Fibroblast of the aortic adventitia (primary cell): ENCODE measurements at regions not wholly inside any gene's neighbourhood (a gene's known extent, or its start where the extent isn't known, plus 50 kb on each side); places are given as distances from the start of the nearest gene placed in this dataset.

Experiments
- DNase-seq: peaks from one replicate; pipeline ENCODE4 v3.0.0-alpha.2; 2010; ENCODE audit warnings: low read depth
- H3K4me3 ChIP-seq: 2 replicates; pipeline ENCODE4 v1.5.1; 2011; ENCODE audit warnings: low read depth, mild to moderate bottlenecking, control low read depth, low read length, moderate library complexity
- TF ChIP-seq, protein P1 (sequence below): IDR thresholded peaks from 2 replicates; pipeline ENCODE4 v1.5.1; 2011; ENCODE audit warnings: mild to moderate bottlenecking, low read length, control low read depth, inconsistent platforms; ENCODE audit not compliant: insufficient read depth

DNA sequence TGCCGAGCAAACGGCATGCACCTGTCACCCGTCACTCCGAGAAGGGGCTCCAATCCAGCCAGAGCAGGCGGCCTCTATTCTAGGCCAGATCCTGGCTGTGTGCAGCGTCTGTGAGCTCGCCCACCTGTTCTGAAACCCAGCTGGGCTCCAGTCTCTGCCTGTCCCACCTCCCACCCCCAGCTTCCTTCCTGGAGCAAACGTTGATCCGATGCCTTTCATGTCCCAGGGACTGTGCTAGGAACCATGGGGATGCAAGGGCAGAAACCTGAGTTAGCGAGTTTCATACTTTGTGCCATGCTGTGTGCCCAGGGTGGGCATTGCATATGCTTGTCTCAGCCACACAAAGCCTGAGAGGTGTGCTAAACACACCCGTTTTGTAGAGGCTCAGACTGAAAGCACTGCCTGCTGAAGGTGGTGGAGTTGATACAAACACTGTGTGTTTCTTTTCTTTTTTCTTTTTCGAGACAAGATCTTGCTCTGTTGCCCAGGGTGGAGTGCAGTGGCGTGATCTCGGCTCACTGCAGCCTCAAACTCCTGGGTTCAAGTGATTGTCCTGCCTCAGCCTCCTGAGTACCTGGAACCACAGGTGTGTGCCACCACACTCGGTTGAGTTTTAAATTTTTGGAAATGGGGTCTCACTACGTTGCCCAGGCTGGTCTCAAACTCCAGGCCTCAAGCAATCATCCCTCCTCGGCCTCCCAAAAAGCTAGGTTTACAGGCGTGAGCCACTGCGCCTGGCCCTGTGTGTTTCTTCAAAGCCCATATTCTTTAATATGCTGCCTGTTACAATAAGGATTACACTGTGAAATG lies 84.1 kb upstream of the MED13L start:
- DNase-seq = no peak
- H3K4me3 ChIP-seq = no peak overlapping the region
- TF ChIP-seq, protein P1, sequence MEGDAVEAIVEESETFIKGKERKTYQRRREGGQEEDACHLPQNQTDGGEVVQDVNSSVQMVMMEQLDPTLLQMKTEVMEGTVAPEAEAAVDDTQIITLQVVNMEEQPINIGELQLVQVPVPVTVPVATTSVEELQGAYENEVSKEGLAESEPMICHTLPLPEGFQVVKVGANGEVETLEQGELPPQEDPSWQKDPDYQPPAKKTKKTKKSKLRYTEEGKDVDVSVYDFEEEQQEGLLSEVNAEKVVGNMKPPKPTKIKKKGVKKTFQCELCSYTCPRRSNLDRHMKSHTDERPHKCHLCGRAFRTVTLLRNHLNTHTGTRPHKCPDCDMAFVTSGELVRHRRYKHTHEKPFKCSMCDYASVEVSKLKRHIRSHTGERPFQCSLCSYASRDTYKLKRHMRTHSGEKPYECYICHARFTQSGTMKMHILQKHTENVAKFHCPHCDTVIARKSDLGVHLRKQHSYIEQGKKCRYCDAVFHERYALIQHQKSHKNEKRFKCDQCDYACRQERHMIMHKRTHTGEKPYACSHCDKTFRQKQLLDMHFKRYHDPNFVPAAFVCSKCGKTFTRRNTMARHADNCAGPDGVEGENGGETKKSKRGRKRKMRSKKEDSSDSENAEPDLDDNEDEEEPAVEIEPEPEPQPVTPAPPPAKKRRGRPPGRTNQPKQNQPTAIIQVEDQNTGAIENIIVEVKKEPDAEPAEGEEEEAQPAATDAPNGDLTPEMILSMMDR = no peak

DNA sequence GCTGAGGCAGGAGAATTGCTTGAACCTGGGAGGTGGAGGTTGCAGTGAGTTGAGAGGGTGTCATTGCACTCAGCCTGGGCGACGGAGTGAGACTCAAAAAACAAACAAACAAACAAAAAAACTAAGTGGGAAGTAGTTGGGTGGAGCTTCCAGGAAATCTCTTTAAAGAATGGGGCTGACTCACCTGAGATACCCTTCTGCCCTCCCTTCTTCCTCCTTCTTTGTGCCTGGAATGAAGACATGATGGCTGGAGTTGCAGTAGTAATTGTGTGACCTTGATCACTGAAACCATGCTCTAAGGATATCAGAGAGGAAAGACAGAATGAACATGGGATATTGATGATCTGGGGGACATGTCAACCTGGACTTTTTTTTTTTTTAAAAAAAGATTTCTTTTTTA lies 87.6 kb upstream of the MED13L start:
- TF ChIP-seq, protein P1 = no peak
- DNase-seq = no peak
- H3K4me3 ChIP-seq = no peak overlapping the region

DNA sequence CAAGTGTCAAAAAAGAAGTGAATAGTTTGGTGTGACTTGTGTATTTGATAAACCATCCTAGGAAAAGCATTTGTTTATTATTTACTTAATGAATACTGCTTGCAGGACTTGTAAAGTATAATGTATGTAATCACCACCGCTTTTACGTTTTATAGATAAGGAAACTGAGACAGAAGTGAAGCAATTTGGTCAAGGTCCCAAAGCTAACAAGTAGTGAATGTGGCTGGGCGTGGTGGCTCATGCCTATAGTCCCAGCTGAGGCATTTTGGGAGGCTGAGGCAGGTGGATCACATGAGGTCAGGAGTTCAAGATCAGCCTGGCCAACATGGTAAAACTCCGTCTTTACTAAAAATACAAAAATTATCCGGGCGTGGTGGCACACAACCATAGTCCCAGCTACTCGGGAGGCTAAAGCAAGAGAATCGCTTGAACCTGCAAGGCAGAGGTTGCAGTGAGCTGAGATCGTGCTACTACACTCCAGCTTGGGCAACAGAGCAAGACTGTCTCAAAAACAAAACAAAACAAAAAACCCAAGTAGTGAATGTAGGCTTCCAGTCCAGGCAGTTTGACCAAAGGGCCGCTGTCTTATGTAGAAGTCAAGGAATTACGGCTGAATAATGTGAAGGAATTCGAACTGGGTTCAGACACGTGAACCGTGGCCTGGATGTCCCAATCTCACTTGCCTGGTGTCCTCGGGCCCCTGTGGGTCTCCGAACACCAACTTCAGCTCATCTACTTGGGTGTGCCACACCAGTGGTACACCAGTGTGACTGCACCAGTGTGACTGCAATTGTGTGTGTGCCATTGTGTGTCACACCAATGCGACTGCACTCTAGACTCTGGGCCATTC lies 88.3 kb upstream of the MED13L start:
- TF ChIP-seq, protein P1 = no peak
- DNase-seq = no peak
- H3K4me3 ChIP-seq = no peak overlapping the region

DNA sequence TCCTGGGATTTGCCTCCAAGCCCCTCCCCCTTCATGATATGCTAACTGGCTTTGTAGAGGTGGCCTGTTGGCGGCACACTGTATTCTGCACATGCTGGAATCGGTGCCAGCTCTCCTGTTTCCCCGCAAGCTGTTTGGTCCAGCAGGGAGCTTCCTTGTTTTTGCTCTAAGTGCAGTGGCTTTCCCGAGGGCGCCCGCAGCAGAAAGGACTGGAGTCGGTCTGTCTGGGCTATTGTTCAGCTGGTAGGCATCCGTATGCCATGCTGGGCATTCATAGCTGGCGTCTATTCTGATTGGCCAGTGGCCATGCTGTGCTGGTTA lies 88.9 kb upstream of the MED13L start:
- DNase-seq = no peak
- TF ChIP-seq, protein P1 = no peak
- H3K4me3 ChIP-seq = no peak overlapping the region

DNA sequence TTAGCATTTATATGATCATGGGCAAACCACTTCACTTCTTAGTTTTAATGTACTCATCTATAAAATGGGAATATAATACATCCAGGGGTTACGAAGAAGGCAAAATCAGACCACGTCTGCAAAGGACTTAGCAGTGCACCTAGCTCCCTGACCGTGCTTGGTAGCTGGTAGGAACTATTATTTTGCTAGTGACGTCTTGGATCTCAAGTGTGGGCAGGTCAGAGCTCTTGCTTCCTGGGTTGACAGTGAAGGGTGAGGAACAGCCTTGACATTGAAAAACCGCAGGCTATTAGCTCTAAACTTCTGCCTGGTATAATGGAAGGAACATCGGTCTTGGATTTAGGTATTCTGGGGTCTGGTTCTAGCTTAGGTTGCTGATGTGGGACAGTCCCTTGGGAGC lies 89.3 kb upstream of the MED13L start:
- DNase-seq = no peak
- no peak overlapping the region for H3K4me3 ChIP-seq
- TF ChIP-seq, protein P1 = no peak

DNA sequence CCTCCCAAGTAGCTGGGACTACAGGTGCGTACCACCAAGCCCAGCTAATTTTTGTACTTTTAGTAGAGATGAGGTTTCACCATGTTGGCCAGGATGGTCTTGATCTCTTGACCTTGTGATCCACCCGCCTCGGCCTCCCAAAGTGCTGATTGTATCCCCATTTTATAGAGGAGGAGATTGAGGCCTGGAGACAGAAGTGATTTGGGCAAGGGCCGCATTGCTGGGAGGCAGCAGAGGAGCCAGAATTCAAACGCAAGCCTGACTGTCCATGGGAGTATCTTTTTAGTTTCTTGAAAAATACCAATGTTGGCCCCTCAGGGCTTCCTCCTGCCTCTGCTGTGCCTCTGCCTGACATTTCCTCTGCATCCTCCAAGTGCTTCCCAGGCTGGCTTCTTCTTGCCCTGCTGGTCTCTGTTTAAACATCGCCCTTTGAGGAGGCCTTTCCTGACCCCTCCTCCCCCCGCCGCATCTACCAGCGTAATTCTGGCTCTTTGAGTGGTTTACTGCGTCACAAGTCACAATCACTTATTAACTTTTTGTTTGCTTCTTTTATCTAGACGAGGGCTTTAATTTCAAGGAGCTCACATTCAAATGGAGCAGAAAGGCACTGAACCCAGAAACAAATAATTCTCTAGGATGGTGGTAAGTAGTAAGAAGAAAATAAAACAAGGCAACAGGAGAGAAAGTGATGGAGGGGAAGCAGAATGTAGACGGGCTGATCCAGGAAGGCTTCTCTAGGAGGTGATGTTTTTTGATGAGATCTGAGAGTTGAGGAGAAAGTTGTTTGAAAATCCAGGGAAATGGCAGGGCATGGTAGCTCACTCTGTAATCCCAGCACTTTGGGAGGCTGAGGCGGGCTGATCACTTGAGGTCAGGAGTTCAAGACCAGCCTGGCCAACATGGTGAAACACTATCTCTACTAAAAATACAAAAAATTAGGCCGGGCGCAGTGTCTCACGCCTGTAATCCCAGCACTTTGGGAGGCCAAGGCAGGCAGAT lies 91.0 kb upstream of the MED13L start:
- DNase-seq = no peak

More for the DNA sequence above, 91.0 kb upstream of the MED13L start:
- TF ChIP-seq, protein P1 = no peak
- H3K4me3 ChIP-seq = no peak overlapping the region
